NCI-H2029 (cell line): ENCODE measurements at regions not wholly inside any gene's neighbourhood (a gene's known extent, or its start where the extent isn't known, plus 50 kb on each side); places are given as distances from the start of the nearest gene placed in this dataset.

ENCODE experiments used
- DNase-seq: peaks from one replicate; lab custom pipeline; 2025; lab: John Stamatoyannopoulos, UW

GRCh38 chr1:116232989-116233514, 121.9 kb downstream of the MAB21L3 start:
- DNase-seq = no peak

GRCh38 chr1:116234429-116234828, 123.2 kb downstream of the MAB21L3 start:
- DNase-seq = no peak

DNA sequence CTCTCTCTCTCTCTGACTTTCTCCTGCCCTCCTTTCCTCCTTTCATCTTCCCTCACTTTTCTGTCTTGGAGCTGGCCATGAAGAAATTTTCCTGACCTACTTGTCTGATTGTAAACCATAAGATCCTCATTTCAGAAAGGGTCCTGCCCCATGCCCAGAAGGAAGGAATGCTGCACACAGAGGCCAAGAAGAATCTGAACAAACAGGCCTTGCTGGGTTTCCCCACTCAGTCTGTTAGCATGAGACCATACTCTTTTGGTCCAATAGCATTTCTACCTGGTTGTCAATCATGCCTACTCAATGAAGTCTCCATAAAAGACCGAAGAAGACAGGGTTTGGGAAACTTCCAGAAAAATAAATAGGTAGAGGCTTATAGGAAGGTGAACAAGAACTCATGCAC, 128.7 kb downstream of the MAB21L3 start:
- DNase-seq = no peak

DNA sequence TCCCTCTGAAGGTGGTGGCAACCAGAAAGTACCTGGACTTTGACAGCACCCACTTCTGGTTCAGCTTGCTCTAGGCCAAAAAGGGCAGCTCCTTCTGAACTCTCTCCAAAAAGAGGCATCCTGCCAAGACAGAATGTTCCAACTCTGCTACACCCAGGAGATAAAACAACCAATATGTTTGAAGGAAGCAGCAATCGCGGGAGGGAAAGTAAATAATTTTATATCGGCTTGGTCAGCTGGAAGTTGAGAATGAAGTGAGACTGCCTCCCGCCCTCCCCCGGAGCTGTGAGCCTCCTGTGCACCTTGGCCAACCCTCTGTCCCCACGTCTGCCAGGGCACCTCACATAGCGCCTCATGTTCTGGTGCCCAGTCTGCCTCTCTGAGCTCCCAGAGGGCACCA, 130.3 kb upstream of the ATP1A1 start:
- no peak for DNase-seq

GRCh38 chr1:116243333-116244054, 129.6 kb upstream of the ATP1A1 start:
- DNase-seq = peak; percentile 46

GRCh38 chr1:116246174-116246573, 126.9 kb upstream of the ATP1A1 start:
- DNase-seq = no peak

DNA sequence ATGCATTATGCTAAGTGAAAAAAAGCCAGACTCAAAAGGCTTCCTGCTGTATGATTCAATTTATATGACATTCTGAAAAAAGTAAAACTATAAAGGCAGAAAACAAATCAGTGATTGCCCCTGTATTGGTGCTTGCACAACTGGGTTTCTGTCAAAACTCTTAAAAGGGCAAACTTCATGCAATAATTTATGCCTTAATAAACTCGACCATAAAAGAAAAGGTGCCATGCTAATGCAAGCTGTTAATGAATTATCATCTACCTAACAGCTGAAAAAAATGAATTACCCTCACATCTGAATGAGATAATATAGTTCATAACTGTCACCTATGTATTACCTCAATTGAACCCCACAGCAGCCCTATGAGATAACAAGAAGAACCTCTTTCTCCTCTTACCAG, 120.8 kb upstream of the ATP1A1 start:
- no peak for DNase-seq

- no peak for DNase-seq
These were observed 120.3 kb upstream of the ATP1A1 start for GRCh38 chr1:116252785-116253184.

- no peak for DNase-seq
These were observed 119.3 kb upstream of the ATP1A1 start for GRCh38 chr1:116253566-116254382.

DNA sequence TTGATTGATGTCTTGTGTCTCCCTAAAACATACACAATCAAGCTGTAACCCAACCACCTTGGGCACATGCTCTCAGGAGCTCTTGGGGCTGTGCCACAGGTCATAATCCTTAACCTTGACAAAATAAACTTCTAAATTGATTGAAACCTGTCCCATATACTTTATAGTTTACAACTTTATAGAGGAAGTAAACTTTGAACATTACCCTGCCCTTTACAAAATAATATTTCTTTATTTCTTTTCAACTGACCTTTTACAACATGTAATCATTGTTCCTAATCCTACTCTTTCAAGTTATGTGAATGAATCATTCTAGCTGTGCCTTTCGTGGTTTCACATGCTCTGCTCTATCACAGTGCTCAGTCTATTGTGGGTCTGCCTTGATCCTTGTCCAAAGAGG, 118.3 kb upstream of the ATP1A1 start:
- no peak for DNase-seq

- DNase-seq = no peak
These were observed 117.4 kb upstream of the ATP1A1 start for GRCh38 chr1:116255486-116256285.

DNA sequence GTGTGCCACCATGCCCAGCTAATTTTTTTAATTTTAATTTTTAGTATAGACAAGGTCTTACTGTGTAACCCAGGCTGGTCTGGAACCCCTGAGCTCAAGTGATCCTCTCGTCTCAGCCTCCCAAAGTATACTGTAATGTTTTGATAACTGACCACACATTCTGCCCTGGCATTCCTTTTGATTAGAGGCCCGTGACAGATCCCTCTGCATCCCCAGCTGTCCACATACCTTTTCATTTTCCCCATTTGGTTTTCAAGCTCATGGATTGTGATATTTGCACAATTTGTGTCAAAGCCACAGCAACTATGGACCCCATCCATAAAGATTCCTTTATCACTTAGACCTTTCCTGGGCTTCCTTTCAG, 116.8 kb upstream of the ATP1A1 start:
- DNase-seq = no peak

- DNase-seq = no peak
These were observed 116.2 kb upstream of the ATP1A1 start for GRCh38 chr1:116256875-116257274.

DNA sequence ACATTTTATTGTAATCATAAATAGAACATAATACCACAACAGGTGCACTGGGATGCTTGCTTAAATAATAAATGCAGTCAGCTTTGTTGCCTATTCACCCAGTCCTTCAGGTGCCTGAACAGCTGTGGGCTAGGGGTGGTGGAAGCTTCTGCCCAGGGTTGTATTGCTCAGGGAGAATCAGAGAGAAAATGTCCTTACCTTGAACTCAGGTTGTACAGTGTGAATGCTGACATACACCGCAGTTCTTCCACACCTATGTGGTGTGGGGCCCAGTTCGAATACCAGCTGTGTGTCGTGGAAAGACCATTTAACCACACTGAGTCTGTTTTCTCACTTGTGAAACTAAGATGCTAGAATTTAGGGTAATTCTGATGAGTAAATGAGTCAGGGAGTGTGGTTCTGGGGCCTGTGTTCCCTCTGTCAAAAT, 115.7 kb upstream of the ATP1A1 start:
- DNase-seq = no peak

GRCh38 chr1:116257836-116258235, 115.2 kb upstream of the ATP1A1 start:
- DNase-seq = no peak

GRCh38 chr1:116258668-116259419, 114.2 kb upstream of the ATP1A1 start:
- no peak for DNase-seq

DNA sequence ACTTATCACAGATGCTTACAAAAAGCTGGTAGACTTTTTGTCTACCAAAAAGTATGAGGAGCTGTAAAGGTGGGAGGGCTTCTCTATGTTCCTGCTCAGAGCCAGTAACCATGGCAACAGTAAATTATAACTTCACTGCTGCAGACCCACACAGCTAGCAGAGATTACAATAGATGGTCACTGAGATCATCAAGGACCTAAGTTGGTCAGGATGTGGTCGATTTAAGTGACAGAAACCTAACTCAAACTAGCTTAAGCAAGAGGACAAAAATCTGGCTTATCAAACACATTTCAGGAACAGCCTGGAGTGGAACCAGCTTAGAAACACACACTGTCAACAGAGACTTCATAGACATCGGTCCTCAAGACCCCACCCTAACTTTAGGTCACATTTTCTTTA, 113.4 kb upstream of the ATP1A1 start:
- DNase-seq = no peak

DNA sequence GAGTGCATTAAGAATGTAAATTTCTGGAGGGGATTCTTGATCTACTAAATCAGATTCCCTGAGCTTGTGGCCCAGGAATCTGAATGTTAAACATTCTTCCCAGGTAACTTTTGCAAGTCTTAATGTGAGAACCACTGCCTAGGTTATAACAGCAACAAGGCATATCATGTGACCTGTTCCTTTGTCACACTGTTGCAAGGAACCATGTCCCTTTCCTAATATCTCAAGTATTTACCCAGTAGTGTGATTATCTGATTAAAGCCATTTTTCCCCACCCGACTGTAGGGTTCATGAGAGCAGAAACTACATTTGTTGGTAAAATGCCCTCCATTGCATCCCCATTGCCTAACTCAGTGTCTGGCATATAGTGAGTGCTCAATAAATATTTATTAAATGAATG, 112.9 kb upstream of the ATP1A1 start:
- DNase-seq = no peak

GRCh38 chr1:116260621-116261020, 112.4 kb upstream of the ATP1A1 start:
- DNase-seq = no peak

DNA sequence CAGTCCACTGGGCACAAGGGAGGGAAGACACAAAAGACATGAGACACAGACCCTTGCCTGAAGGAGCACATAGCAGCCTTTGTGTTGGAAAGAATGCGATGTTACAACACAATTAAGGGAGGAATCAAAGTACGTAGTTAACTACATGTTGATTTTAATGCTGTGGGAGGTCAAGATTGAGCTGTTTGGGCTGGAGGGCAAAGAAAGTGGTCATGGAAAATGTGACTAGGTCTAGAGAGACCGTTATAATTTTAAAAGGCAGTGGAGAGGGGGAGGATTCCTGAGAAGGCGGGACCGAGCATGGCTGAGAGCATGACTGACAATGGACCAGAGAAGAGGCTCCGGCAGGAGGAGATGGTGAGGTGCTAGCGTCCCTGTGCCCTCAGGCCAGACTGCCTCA, 111.8 kb upstream of the ATP1A1 start:
- no peak for DNase-seq

GRCh38 chr1:116262207-116262994, 110.6 kb upstream of the ATP1A1 start:
- no peak for DNase-seq
